ENCODE measurements at regions not wholly inside any gene's neighbourhood (a gene's known extent, or its start where the extent isn't known, plus 50 kb on each side); places are given as distances from the start of the nearest gene placed in this dataset.

DNA sequence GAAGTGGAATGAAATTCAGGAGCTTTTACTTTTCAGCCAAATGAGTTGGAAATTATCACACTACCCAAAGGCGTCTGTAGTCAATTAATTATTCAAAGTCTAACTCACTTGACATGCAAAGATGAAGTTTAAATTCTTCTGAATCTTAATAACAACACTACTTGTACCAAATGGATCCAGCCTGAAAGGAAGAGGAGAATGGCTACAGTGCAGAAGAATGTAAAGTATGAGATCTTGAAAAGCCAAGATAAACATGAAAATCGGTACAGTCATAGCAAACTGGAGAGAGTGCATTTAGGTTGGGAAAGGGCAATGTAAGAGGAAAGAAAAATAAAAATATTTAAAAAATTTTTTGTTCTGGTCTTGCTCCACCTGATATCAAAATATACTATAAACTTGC lies 195.5 kb downstream of the SIM1 start:
- no peak for DNase-seq (ENCODE audit: low read depth in 2 of 2, low spot score in 1 of 2)

DNA sequence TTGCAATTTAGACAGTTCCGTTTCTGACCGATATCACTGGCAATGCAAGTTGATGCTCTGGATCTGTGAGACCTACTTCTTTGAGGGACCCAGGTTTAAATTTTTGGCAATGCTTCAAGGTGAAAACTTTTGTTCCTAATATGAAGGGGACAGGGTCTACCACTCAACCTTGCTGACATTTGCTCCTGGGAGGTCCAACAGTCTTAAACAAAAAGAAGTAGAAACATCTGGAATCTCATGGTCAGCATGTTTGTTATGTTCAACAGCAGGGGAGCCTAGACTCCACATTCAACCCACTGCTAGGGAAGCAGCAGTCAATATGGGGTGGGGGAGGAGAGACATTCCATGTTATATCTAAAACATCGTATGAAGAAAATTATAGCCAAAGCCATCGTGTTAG lies 196.4 kb downstream of the SIM1 start:
- DNase-seq (ENCODE audit: low read depth in 2 of 2, low spot score in 1 of 2): no peak

DNA sequence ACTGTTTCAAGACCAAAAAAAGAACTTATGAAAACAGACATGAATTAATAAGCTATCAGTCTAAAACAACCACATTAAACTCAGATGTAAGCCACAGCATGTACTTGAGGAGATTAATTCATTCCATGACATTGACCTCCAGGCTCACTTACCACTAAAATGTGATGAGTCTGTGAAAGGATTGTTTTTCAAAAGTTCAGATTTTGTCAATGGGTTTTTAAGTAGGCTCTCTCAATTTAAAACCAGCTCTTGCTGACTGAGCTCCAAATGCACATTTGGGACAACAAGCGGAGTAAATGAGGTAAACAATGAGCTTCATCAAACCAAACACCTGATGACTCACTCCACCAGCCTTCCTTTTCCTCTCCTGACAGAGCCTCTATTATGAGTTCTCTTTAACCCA lies 197.0 kb downstream of the SIM1 start:
- DNase-seq (ENCODE audit: low read depth in 2 of 2, low spot score in 1 of 2): no peak

DNA sequence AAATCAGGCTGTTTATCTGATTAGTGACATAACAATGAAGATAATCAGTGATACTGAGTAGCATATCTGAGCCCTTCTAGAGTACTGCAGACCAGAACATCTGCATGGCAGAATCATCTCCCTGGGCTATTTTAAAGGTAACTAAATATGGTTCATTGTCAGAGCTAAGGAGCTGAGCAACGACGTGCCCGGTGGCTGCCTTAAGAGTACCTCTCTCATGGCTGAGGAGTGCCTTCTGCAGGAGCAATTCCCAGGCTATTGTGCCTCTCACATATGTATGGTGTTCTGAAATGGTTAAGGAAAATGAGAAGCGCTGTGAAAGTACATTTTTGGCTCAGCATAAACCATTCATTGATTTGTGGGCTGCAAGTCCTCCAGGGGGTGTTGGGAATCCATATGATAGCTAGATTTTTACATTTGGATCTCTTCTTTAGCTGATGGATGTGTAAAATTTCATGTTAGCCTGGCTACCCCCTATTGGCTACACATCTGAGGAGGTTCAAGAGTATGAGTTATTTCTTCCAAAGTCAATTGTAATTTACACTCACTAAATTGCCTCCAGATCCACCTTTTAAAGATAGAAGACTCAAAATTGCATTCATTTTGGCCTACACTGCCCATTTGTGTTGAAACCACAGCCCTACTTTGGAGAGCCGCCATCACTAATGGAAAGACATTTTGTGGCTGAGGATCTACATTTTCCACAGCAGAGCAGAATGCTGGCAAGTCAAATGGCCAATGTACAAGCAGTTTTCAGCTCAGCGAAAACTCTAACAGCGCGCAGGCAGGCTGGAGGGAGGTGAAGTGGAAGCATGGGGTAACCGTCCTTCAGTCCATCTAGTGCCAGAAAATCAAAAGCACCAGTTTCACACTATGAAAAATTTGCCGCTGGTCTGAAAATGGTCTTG lies 198.0 kb downstream of the SIM1 start:
- no peak for DNase-seq (ENCODE audit: low read depth in 2 of 2, low spot score in 1 of 2)

DNA sequence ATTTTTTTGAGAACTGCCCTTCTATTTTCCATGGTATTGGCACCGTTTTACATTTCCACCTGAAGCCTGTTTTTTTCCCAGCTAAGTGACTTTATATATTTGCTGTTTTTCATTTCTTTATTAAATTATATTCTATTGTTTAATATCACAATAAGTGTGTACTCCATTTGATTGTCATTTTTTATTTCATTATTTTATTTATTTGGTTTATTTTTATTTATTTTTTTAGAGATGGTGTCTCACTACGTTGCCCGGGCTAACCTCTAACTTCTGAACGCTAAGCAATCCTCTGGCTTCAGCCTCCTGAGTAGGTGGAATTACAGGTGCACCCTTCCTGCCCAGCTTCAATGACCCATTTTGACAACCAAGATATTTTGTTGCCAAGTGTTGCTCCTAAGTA lies 202.6 kb downstream of the SIM1 start:
- no peak for DNase-seq (ENCODE audit: low read depth in 2 of 2, low spot score in 1 of 2)

DNA sequence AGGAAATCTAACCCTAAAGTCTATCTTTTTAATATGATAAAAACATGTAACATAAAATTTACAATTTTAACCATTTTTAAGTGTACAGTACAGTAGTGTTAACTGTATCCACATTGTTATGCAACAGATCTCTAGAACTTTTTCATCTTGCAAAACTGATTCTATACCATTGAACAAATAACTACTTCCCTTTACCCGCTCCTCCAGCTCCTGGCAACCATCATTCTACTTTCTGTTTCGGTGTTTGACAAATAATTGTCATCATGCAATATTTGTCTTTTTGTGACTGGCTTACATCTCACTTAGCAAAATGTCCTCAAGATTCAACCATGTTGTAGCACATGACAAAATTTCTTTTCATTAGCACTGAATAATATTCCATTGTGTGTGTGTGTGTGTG lies 203.2 kb downstream of the SIM1 start:
- DNase-seq (ENCODE audit: low read depth in 2 of 2, low spot score in 1 of 2): no peak

DNA sequence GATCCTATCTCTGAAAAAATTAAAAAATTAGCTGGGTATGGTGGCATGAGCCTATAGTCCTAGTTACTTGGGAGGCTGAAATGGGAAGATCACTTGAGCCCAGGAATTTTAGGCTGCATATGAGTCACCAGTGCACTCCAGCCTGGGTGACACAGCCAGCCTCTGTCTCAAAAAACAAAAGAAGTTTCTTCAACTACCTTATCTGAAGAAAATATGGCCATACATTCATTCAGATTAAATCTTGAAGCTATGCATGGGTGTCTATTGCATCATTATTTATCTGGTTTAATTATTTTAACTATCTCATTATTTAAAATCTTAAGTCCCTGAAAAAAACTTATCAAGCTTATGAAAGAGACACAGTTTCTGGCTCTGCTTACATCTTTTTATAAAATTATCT lies 204.1 kb downstream of the SIM1 start:
- DNase-seq (ENCODE audit: low read depth in 2 of 2, low spot score in 1 of 2): no peak

DNA sequence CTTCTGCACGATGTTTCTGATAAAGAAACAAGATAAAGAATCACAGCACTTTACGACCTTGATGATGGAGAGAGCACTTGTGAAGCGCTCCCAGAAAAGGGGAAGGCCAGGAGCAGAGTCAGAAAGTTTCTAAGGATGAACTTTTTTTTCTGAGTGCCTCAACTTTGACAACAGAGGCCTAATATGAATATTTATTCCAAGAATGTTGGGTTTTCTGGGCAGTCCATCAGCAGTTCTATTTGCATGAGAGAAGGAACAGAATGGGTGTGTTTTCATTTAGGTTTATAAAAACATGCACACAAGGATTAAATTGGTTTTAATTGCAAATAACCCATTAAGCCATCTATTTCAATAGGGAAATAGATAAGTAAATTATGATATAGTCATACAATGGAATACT lies 204.9 kb downstream of the SIM1 start:
- DNase-seq (ENCODE audit: low read depth in 2 of 2, low spot score in 1 of 2): no peak

DNA sequence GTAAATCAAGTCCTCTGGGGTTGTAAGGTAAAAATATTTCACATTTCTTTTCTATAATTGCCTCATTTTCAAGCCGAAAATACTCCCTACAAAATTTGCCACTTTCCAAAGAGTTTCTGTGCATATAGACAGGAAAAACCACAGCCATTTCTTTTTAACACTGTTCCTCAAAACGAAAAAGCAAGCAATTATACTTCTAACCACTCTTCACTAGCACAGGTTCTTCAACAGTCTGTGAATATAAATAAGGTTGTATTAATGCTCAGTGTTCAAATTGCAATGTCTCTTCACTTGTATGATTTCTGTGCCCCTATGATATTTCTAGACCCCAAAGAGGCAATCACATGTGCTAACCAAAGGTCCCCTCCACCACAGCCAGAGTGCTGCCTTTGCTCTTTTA lies 206.0 kb downstream of the SIM1 start:
- DNase-seq (ENCODE audit: low read depth in 2 of 2, low spot score in 1 of 2): no peak

DNA sequence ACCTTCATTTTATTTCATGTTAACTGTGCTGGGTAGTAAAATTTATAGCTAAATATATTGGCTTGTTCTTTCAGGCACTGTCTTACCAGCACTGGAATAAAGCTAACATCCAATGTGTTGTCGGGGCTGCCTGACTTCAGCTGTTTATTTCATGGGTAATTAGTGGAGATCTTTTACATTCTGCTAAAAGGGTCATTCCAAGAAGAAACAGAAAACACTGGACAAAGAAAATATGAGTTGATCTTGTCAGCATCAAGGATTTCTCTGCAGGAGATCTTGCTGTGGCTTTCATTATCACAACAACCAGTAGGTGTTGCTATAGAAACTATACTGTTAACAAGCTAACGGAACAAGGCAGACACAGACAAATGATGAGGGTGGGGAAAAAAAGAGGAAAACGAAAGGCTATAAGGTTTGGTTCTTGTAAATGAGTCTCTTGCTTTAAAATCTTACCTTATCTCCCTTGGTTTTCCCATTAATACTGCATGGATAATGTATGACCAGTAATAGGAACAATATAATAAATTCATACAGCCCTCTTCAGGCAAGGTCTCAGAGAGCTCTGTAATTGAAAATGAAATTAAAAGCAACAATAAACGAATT lies 206.8 kb downstream of the SIM1 start:
- DNase-seq (ENCODE audit: low read depth in 2 of 2, low spot score in 1 of 2): no peak

DNA sequence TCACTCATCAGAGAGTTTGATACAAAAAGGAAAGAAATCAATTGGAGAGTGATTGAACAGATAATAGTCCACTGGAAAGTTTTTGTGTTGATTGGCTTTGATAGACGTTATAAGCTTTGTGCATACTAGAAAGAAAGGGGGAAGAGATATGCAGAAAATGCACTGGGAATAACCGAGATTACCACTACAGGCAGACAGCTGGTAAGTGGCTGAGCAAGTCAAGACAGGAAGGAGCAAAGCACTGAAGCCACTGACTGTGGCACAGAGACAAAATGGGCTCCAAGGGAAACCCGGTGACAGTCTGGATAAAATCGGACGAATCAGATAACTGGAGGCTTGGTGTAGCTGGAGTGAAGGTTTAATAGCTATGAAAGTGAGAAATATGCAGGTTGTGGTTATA lies 209.0 kb downstream of the SIM1 start:
- DNase-seq (ENCODE audit: low read depth in 2 of 2, low spot score in 1 of 2): no peak

DNA sequence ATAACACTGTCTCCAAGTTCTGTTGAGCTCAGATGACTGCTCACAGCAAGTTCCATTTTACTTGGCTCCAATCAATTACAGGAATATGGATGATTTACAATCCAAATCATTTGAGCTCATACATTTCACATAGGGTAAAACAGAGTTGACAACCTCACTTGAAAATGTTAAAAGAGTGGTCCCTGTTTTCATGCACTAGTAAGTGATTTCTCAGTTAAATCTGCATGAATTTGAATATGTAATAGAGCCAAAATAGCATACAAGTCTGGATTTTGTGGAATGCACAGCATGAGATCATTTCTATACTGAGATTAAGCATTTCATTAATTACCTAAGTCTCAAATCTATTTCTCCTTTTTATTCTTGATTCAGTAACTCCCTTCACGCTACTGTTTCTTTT lies 217.6 kb downstream of the SIM1 start:
- no peak for DNase-seq (ENCODE audit: low read depth in 2 of 2, low spot score in 1 of 2)

DNA sequence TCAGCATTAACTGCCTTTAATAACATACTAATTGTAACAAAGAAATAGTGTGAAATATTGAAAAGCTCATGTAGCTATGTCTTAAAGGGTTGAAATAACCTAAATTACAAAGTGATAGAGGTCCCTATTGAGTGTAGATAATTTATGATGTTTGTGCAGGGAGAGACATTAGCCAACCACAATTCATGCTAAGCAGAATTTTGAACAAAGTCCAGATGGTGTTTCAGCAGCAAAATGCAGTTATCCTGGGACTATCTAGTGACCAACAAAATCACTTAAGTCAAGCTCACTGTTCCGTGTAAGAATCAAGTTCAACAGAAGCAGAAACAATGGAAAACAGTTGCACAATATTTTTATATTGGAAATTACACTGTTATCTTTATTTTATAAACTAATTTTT lies 218.5 kb downstream of the SIM1 start:
- DNase-seq (ENCODE audit: low read depth in 2 of 2, low spot score in 1 of 2): no peak

DNA sequence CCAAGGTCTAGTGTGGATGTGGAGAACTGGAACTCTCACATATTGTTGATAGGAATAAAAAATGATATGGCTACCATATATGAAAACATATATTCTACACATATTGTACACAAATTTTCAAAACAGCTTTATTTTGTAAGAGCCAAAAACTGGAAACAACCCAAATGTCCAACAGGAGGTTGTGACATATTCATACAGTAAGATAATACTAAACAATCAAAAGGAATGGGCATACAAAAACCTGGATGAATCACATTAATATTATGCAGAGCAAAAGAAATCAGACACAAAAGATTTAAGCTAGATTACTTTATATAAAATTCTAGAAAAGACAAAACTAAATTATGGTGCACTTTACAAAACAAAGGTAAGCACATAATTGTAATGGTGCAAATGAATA lies 223.9 kb downstream of the SIM1 start:
- DNase-seq (ENCODE audit: low read depth in 2 of 2, low spot score in 1 of 2): no peak

DNA sequence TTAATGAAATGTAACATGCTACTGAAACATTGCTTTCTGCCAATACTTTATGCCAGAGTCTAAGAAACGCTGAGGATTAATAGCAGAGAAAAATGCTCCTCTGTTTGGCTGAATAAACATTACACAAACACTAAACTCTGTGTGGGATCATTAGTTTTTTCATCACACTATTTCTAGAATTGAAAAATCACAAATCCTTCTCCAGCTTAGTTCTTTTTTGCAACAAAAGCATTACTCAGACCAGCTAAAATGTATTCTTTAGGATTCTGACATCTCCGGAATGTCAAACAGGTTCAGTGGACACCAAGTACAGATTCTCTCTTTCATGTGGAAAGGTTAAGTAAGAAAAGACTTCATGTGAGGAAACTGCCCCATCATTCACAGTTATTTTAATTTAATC lies 226.9 kb downstream of the SIM1 start:
- DNase-seq (ENCODE audit: low read depth in 2 of 2, low spot score in 1 of 2): no peak

DNA sequence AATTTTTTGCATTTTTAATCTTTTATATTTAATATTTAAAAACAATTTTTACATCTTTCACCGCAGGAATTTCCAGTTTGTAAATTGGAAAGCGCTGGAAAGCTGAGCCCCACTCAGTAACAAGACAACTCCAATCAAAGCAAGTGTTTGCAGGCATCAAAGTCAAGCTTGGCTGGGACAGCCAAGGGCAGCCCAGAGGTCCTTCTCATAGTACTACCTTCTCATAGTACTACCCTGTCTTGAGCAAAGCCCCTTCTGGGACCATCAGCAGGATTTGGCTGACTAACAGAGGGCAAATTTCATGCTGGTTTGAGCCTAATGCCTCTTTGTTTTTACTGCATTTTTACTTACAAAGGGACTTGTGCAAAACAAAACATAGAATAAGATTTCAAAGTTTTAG lies 228.3 kb downstream of the SIM1 start:
- DNase-seq (ENCODE audit: low read depth in 2 of 2, low spot score in 1 of 2): no peak

DNA sequence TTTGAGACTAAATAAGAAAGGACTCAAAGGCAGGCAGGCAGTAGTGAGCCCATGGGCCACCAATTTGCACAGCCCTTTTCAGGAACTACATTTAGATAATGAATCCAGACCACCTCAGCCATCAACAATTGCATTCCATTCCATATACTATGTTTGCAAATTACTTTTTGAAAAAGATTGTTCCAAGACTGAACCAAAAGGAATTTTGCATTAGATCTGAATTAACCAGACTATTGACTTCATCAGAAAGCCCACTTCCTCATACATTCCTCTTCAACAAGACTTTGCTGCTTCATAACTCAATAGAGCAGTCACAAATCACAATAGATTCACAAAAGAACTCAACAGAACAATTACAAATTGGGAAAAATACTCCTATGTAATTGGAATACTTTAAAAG lies 229.1 kb downstream of the SIM1 start:
- DNase-seq (ENCODE audit: low read depth in 2 of 2, low spot score in 1 of 2): no peak

DNA sequence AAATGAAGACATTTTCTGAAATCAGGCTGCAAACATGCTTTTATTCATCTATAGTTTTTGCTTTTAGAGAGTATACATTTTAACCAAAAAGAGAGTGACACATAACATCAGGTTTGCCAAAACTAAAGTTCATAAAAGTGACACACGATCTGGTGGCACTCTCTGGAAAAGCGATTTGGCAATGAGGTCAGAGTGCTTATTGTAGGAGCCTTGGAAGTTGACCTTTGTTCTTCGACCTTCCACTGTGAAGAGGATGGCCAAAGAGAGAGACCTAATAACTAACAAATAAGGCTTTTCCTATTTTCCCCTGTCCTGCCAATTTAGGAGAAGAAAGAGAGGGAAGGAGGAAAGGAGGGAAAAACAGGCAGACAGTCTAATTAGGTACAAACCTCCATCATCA lies 230.1 kb downstream of the SIM1 start:
- DNase-seq (ENCODE audit: low read depth in 2 of 2, low spot score in 1 of 2): no peak

DNA sequence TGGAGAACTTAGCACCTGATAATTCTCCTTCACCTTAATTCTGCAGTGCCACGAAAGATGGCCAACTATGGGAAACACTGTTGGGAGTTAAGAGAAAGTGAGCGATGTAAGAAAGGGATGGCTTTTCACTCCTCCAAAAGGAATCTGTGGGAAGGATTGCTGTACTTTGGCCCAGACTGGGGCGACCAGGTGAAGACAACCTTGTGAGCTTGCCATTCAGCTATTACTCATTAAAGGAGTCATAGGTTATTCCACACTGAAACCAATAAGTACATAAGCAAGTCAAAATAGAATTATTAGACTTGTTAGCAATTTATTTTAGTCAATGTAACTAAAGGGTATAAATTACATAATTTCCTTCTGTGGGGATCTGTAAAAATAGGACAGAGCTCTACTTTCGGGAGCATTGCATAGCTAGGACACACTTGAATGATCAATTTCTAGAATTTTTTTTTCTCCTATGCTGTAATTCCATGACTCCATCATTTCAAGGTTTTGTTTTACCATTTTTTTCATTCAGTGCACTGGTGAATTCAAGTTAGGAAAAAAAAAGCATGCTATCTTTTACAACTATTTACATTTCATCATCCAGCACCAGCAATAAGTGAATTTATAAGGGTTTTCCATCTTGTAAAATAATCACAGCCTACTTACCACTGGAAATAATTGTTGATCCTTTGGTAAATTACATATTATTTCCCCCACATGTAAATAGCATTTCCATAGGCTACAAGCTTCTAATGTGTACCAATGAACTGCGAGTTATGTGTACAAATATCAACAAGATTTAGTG lies 231.7 kb downstream of the SIM1 start:
- no peak for DNase-seq (ENCODE audit: low read depth in 2 of 2, low spot score in 1 of 2)

DNA sequence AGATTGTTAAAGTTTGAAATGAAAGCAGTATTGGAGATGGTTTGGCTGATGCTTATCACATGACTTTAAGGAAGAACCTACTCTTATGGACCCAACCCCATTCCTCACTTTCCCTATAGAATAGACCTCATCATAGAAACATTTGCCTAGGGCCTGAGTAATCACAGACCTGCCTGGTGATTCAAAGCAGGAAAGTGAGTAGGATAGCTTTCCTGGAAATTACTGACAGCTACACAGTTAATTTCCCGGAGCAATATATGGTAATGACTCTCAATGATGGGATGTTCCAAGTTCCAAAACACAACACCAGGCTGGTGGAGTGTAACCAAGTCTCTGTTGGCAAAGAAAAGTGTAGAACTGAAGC lies 233.8 kb downstream of the SIM1 start:
- DNase-seq (ENCODE audit: low read depth in 2 of 2, low spot score in 1 of 2): no peak

DNA sequence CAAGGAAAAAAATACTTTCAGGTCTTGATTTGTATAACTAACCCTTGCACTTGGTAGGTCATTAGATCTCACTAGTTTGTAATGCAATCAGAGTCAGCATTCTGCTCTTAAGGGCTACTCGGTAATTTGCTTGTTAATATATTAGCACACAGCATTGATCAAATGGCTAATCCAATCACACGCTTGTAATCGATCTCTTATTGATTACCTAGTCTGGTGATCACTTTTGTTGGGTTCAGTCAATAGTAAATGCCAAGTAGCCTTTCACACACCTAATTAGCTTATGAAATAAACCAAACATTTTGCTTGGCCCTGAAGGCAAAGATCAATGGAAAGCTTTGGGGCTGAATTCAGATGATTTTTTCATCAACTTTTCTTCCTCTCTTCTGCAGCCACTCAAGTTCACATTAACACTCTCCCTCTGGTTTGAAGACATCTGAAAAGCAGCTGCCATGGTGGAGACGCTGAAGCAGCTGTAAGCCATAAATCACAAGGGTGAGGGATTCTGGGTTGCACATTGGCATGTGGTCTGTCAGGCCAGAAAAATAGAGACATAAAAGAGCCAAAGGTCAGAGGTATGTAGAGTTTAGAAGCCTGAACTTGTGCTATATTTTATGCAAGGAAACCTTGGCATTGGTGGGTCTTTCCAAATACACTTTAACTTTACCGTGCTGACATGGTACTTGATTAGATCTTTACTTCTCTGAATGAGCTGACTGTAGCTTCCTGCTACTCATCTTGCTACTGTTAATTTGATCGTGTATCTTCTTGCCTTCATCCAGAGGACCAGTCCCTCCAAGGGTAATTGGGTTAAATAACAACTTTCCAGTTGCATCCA lies 234.4 kb downstream of the SIM1 start:
- DNase-seq (ENCODE audit: low read depth in 2 of 2, low spot score in 1 of 2): no peak
